ENCODE measurements at regions not wholly inside any gene's neighbourhood (a gene's known extent, or its start where the extent isn't known, plus 50 kb on each side); places are given as distances from the start of the nearest gene placed in this dataset.

GRCh38 chr3:135629701-135630408 is 335.7 kb upstream of the PPP2R3A start:
- H3K4me2 ChIP-seq (ENCODE audit: extremely low read depth, insufficient read depth, low read length): no peak overlapping the region
- no peaks in the 10 kb centered on the region for H3K27me3 ChIP-seq (ENCODE audit: control insufficient read depth, insufficient read depth, low read length)
- TF ChIP-seq CTCF (conservative IDR thresholded peaks at IDR 0.05 in 1 of 2, IDR thresholded peaks at IDR 0.05 in 1 of 2; ENCODE audit: low read depth in 1 of 2, low read length in 2 of 2) (no peak), EZH2 (IDR thresholded peaks at IDR 0.05; ENCODE audit: low read length, missing control alignments) (no peak)
- no peaks in the 10 kb centered on the region for H3K79me2 ChIP-seq (ENCODE audit: control insufficient read depth, insufficient read depth, low read length)
- H3K36me3 ChIP-seq (ENCODE audit: control insufficient read depth, insufficient read depth, low read length): no peaks in the 10 kb centered on the region
- H3K27ac ChIP-seq (ENCODE audit: insufficient read depth, low read length): no peak overlapping the region
- H4K20me1 ChIP-seq (ENCODE audit: control insufficient read depth, extremely low read depth, insufficient read depth, low read length): no peaks in the 10 kb centered on the region
- H3K4me3 ChIP-seq (replicated peaks in 1 of 4; ENCODE audit: control extremely low read depth in 1 of 4, insufficient read depth in 1 of 4, low read depth in 3 of 4, low read length in 4 of 4): no peak overlapping the region
- no peak overlapping the region for H3K9ac ChIP-seq (ENCODE audit: insufficient read depth, low read length)
- no peak for DNase-seq (ENCODE audit: low read depth in 2 of 2)
- H2AFZ ChIP-seq (ENCODE audit: low read length): no peak overlapping the region
- no peaks in the 10 kb centered on the region for H3K9me3 ChIP-seq (ENCODE audit: control insufficient read depth, insufficient read depth, low read depth, low read length)
- no peaks in the 10 kb centered on the region for H3K4me1 ChIP-seq (ENCODE audit: control insufficient read depth, extremely low read depth, insufficient read depth, low read length)

DNA sequence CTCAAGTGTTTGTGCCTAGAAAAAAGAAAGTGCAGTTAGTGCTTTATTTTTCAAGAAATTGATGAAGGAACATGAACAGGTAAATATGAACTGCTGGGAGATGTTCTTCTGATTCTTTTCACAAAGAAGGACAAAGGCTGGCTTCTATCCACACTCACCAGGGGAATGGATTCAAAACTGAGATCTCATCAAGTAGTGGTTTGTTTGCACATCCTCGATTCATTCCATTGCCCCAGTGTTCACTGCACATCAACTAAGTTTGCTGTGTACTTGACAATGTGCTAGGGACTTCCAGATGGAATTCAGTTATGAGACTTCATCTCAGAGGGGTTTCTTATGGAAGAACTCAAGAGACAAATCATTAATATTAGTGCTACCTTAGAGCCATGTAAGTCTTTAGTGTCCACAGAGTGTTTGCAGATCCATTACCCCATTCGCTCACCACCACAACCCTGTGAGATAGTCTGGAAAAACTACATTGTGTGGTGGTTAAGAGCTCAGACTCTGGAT is 332.9 kb upstream of the PPP2R3A start:
- H3K4me2 ChIP-seq (ENCODE audit: extremely low read depth, insufficient read depth, low read length): no peak overlapping the region
- H3K27me3 ChIP-seq (ENCODE audit: control insufficient read depth, insufficient read depth, low read length): no peaks in the 10 kb centered on the region
- no peak overlapping the region for H3K4me3 ChIP-seq (replicated peaks in 1 of 4; ENCODE audit: control extremely low read depth in 1 of 4, insufficient read depth in 1 of 4, low read depth in 3 of 4, low read length in 4 of 4)
- no peak overlapping the region for H3K27ac ChIP-seq (ENCODE audit: insufficient read depth, low read length)
- no peaks in the 10 kb centered on the region for H3K36me3 ChIP-seq (ENCODE audit: control insufficient read depth, insufficient read depth, low read length)
- no peak for TF ChIP-seq EZH2 (IDR thresholded peaks at IDR 0.05; ENCODE audit: low read length, missing control alignments)
- no peak for TF ChIP-seq CTCF (conservative IDR thresholded peaks at IDR 0.05 in 1 of 2, IDR thresholded peaks at IDR 0.05 in 1 of 2; ENCODE audit: low read depth in 1 of 2, low read length in 2 of 2)
- H3K4me1 ChIP-seq (ENCODE audit: control insufficient read depth, extremely low read depth, insufficient read depth, low read length): no peaks in the 10 kb centered on the region
- no peak overlapping the region for H2AFZ ChIP-seq (ENCODE audit: low read length)
- DNase-seq (ENCODE audit: low read depth in 2 of 2): no peak
- H3K79me2 ChIP-seq (ENCODE audit: control insufficient read depth, insufficient read depth, low read length): no peaks in the 10 kb centered on the region
- no peak overlapping the region for H3K9ac ChIP-seq (ENCODE audit: insufficient read depth, low read length)
- no peaks in the 10 kb centered on the region for H4K20me1 ChIP-seq (ENCODE audit: control insufficient read depth, extremely low read depth, insufficient read depth, low read length)
- H3K9me3 ChIP-seq (ENCODE audit: control insufficient read depth, insufficient read depth, low read depth, low read length): no peaks in the 10 kb centered on the region

- no peaks in the 10 kb centered on the region for H3K36me3 ChIP-seq (ENCODE audit: control insufficient read depth, insufficient read depth, low read length)
- no peak overlapping the region for H3K4me2 ChIP-seq (ENCODE audit: extremely low read depth, insufficient read depth, low read length)
- no peaks in the 10 kb centered on the region for H3K79me2 ChIP-seq (ENCODE audit: control insufficient read depth, insufficient read depth, low read length)
- H3K4me3 ChIP-seq (replicated peaks in 1 of 4; ENCODE audit: control extremely low read depth in 1 of 4, insufficient read depth in 1 of 4, low read depth in 3 of 4, low read length in 4 of 4): no peak overlapping the region
- H3K4me1 ChIP-seq (ENCODE audit: control insufficient read depth, extremely low read depth, insufficient read depth, low read length): no peaks in the 10 kb centered on the region
- no peak overlapping the region for H2AFZ ChIP-seq (ENCODE audit: low read length)
- H3K27me3 ChIP-seq (ENCODE audit: control insufficient read depth, insufficient read depth, low read length): no peaks in the 10 kb centered on the region
- H4K20me1 ChIP-seq (ENCODE audit: control insufficient read depth, extremely low read depth, insufficient read depth, low read length): no peaks in the 10 kb centered on the region
- no peak overlapping the region for H3K9ac ChIP-seq (ENCODE audit: insufficient read depth, low read length)
- TF ChIP-seq CTCF (conservative IDR thresholded peaks at IDR 0.05 in 1 of 2, IDR thresholded peaks at IDR 0.05 in 1 of 2; ENCODE audit: low read depth in 1 of 2, low read length in 2 of 2): no peak
- no peak for TF ChIP-seq EZH2 (IDR thresholded peaks at IDR 0.05; ENCODE audit: low read length, missing control alignments)
- H3K9me3 ChIP-seq (ENCODE audit: control insufficient read depth, insufficient read depth, low read depth, low read length): no peaks in the 10 kb centered on the region
- no peak overlapping the region for H3K27ac ChIP-seq (ENCODE audit: insufficient read depth, low read length)
- no peak for DNase-seq (ENCODE audit: low read depth in 2 of 2)
Measured at GRCh38 chr3:135633078-135633477, 332.4 kb upstream of the PPP2R3A start.
